ENCODE measurements at regions not wholly inside any gene's neighbourhood (a gene's known extent, or its start where the extent isn't known, plus 50 kb on each side); places are given as distances from the start of the nearest gene placed in this dataset.

GRCh38 chr9:108181441-108181840 lies 674.3 kb downstream of the ACTL7B start:
- no TSS peak for BruUV-seq (replicated peaks)

More at GRCh38 chr9:108181441-108181840, 674.3 kb downstream of the ACTL7B start:
- peaks cover 2% of the 10 kb centered on the region for H3K4me1 ChIP-seq (ENCODE audit: control insufficient read depth, insufficient read depth, low read length)
- no peak overlapping the region for H2AFZ ChIP-seq (replicated peaks; ENCODE audit: low read length, poor library complexity)
- ChIA-PET CTCF (no interaction called here), POLR2A (ENCODE audit: unreplicated experiment) (no interaction called here)
- no peaks in the 10 kb centered on the region for H3K36me3 ChIP-seq (ENCODE audit: control insufficient read depth, insufficient read depth, low read length)
- no peak overlapping the region for H3K4ac ChIP-seq (ENCODE audit: low read depth, low read length)
- in situ Hi-C loops (cut with MboI; ENCODE audit: low sequenced_read_pairs) (no loop called here), dilution Hi-C loops (cut with HindIII; ENCODE audit: low sequenced_read_pairs, unreplicated experiment) (no loop called here), intact Hi-C loops (cut with micrococcal nuclease) (no loop called here)
- H3K56ac ChIP-seq (ENCODE audit: extremely low read depth, insufficient read depth, low read length), result no peak overlapping the region
- H3K9me1 ChIP-seq (ENCODE audit: insufficient read depth, low read length), result peaks cover 11% of the 10 kb centered on the region
- H2BK20ac ChIP-seq (ENCODE audit: low read depth, low read length), result no peak overlapping the region
- no peak overlapping the region for H3K4me2 ChIP-seq (ENCODE audit: low read depth, low read length)
- H2BK15ac ChIP-seq (ENCODE audit: low read depth, low read length), result no peak overlapping the region
- TF ChIP-seq CTCF (conservative IDR thresholded peaks at IDR 0.05; ENCODE audit: low read depth, low read length) (no peak), MAZ (IDR thresholded peaks at IDR 0.05; ENCODE audit: borderline replicate concordance, low read depth, low read length) (no peak), SMC3 (IDR thresholded peaks at IDR 0.05; ENCODE audit: low read depth, low read length) (no peak), FOS (IDR thresholded peaks at IDR 0.05; ENCODE audit: low read depth, low read length) (no peak), NFE2L2 (IDR thresholded peaks at IDR 0.05; ENCODE audit: low read depth, low read length) (no peak), ELK1 (IDR thresholded peaks at IDR 0.05; ENCODE audit: borderline replicate concordance, low read depth, low read length) (no peak), MAFK (IDR thresholded peaks at IDR 0.05; ENCODE audit: low read depth, low read length) (no peak), MXI1 (IDR thresholded peaks at IDR 0.05; ENCODE audit: borderline replicate concordance, low read depth, low read length) (no peak), CHD1 (IDR thresholded peaks at IDR 0.05; ENCODE audit: low read depth, low read length) (no peak), RFX5 (IDR thresholded peaks at IDR 0.05; ENCODE audit: low read depth, low read length) (no peak), USF2 (IDR thresholded peaks at IDR 0.05; ENCODE audit: low read depth, low read length) (no peak), CEBPB (IDR thresholded peaks at IDR 0.05; ENCODE audit: low read depth, low read length) (no peak), RAD21 (IDR thresholded peaks at IDR 0.05; ENCODE audit: low read length) (no peak), RCOR1 (IDR thresholded peaks at IDR 0.05; ENCODE audit: insufficient replicate concordance, low read length) (no peak), POLR2A (IDR thresholded peaks at IDR 0.05; ENCODE audit: low read depth, low read length) (no peak), BHLHE40 (IDR thresholded peaks at IDR 0.05; ENCODE audit: low read depth, low read length) (no peak)
- H3K27me3 ChIP-seq (ENCODE audit: control insufficient read depth, insufficient read depth, low read length), result no peaks in the 10 kb centered on the region
- H3K79me1 ChIP-seq (ENCODE audit: low read depth in 1 of 2, low read length in 2 of 2), result no peaks in the 10 kb centered on the region
- H4K8ac ChIP-seq (ENCODE audit: low read depth in 2 of 2, low read length in 2 of 2), result no peak overlapping the region
- no peak overlapping the region for H4K5ac ChIP-seq (ENCODE audit: low read depth, low read length)
- no peak overlapping the region for H3K4me3 ChIP-seq (ENCODE audit: insufficient read depth, low read depth, low read length)
- DNase-seq (no peak), ATAC-seq (ENCODE audit: low read depth) (no peak)
- H4K91ac ChIP-seq (ENCODE audit: insufficient read depth, low read depth, low read length), result no peak overlapping the region
- no peak overlapping the region; the same call in 1 of the 2 replicates for H3K14ac ChIP-seq (replicated peaks; ENCODE audit: low read depth, low read length)
- H3K27ac ChIP-seq (ENCODE audit: insufficient read depth, low read length), result no peak overlapping the region
- no peaks in the 10 kb centered on the region for H3K9me3 ChIP-seq (ENCODE audit: control insufficient read depth, insufficient read depth, low read length)
- WGBS, 2 experiments (ENCODE audit: extremely low coverage in 2 of 2, insufficient read length in 1 of 2), result no CpG with 5 or more reads among the region's 2 CpGs
- no peak overlapping the region for H2AK5ac ChIP-seq (ENCODE audit: low read depth, low read length)
- H3K9ac ChIP-seq (ENCODE audit: low read depth, low read length), result no peak overlapping the region
- no peaks in the 10 kb centered on the region for H4K20me1 ChIP-seq (ENCODE audit: insufficient read depth, low read length)
- H3K23ac ChIP-seq (ENCODE audit: low read depth, low read length), result no peak overlapping the region
- no peak overlapping the region for H2BK5ac ChIP-seq (ENCODE audit: low read depth, low read length, poor library complexity, severe bottlenecking)
- H3K18ac ChIP-seq (ENCODE audit: low read depth, low read length), result no peak overlapping the region
- H2BK120ac ChIP-seq (ENCODE audit: low read depth, low read length), result no peak overlapping the region
- H2AK9ac ChIP-seq (replicated peaks; ENCODE audit: low read depth, low read length, poor library complexity), result no peak overlapping the region
